Mesenchymal stem cell (in vitro differentiated cells and primary cell): ENCODE measurements at regions not wholly inside any gene's neighbourhood (a gene's known extent, or its start where the extent isn't known, plus 50 kb on each side); places are given as distances from the start of the nearest gene placed in this dataset.

Experiments used
- DNase-seq: peaks from one replicate; pipeline ENCODE4 v3.0.0-alpha.2; 2013
- H2AFZ ChIP-seq: one replicate; pipeline ENCODE4 v1.6.1; 2013; ENCODE audit warnings: low read depth, mild to moderate bottlenecking, control low read depth, inconsistent platforms, low read length, moderate library complexity
- H2AK5ac ChIP-seq: 2 replicates; pipeline ENCODE4 v1.6.1; 2013; ENCODE audit warnings: low read length, moderate library complexity, mild to moderate bottlenecking, inconsistent platforms; ENCODE audit not compliant: severe bottlenecking
- H2BK120ac ChIP-seq: one replicate; pipeline ENCODE4 v1.6.1; 2013; ENCODE audit warnings: low read depth, mild to moderate bottlenecking, inconsistent platforms, low read length, moderate library complexity
- H2BK12ac ChIP-seq, 2 experiments: one replicate each; pipeline ENCODE4 v1.6.1; 2013; ENCODE audit warnings: inconsistent platforms in 2 of 2, low read length in 2 of 2, mild to moderate bottlenecking in 2 of 2, moderate library complexity in 2 of 2, control low read depth in 1 of 2
- H2BK15ac ChIP-seq: one replicate; pipeline ENCODE4 v1.6.1; 2013; ENCODE audit warnings: mild to moderate bottlenecking, low read depth, inconsistent platforms; ENCODE audit not compliant: poor library complexity, severe bottlenecking
- H2BK5ac ChIP-seq: 2 replicates; pipeline ENCODE4 v1.6.1; 2013; ENCODE audit warnings: low read depth, mild to moderate bottlenecking, low read length, control low read depth, inconsistent platforms; ENCODE audit not compliant: poor library complexity, severe bottlenecking
- H3K14ac ChIP-seq, 2 experiments: one replicate each; pipeline ENCODE4 v1.6.1; 2013; ENCODE audit warnings: inconsistent platforms in 2 of 2, low read length in 2 of 2, control low read depth in 1 of 2, mild to moderate bottlenecking in 1 of 2, moderate library complexity in 1 of 2
- H3K18ac ChIP-seq, 2 experiments: one replicate each; pipeline ENCODE4 v1.6.1; 2013; ENCODE audit warnings: inconsistent platforms in 2 of 2, low read length in 2 of 2, control low read depth in 1 of 2, low read depth in 1 of 2, mild to moderate bottlenecking in 1 of 2
- H3K23ac ChIP-seq, 2 experiments: one replicate each; pipeline ENCODE4 v1.6.1; 2013; ENCODE audit warnings: inconsistent platforms in 2 of 2, low read length in 2 of 2, mild to moderate bottlenecking in 2 of 2, moderate library complexity in 2 of 2, control low read depth in 1 of 2
- H3K27ac ChIP-seq: 2 replicates; pipeline ENCODE4 v1.5.1; 2013; ENCODE audit warnings: mild to moderate bottlenecking, moderate library complexity, low read length, control low read depth, inconsistent platforms; ENCODE audit not compliant: poor library complexity, severe bottlenecking
- H3K27me3 ChIP-seq, 2 experiments: 2 replicates each; pipeline versions ENCODE4 v1.6.1 to v1.7.0; 2013; ENCODE audit warnings: low read length in 2 of 2, mild to moderate bottlenecking in 2 of 2, moderate library complexity in 2 of 2, control low read depth in 1 of 2, inconsistent platforms in 1 of 2; ENCODE audit not compliant: control insufficient read depth in 1 of 2, insufficient read depth in 1 of 2
- H3K36me3 ChIP-seq, 2 experiments: 2 replicates each; pipeline versions ENCODE4 v1.6.1 to v1.7.0; 2013; ENCODE audit warnings: low read length in 2 of 2, control low read depth in 1 of 2, inconsistent platforms in 1 of 2, low read depth in 1 of 2, mild to moderate bottlenecking in 1 of 2; ENCODE audit not compliant: insufficient read depth in 2 of 2, control insufficient read depth in 1 of 2
- H3K4ac ChIP-seq, 2 experiments: one replicate each; pipeline ENCODE4 v1.6.1; 2013; ENCODE audit warnings: inconsistent platforms in 2 of 2, low read length in 2 of 2, mild to moderate bottlenecking in 2 of 2, moderate library complexity in 2 of 2, control low read depth in 1 of 2, low read depth in 1 of 2
- H3K4me1 ChIP-seq: 2 replicates; pipeline ENCODE4 v1.6.1; 2013; ENCODE audit warnings: low read depth, low read length, control low read depth; ENCODE audit not compliant: control insufficient read depth, insufficient read depth
- H3K4me2 ChIP-seq: 2 replicates; pipeline ENCODE4 v1.6.1; 2013; ENCODE audit warnings: low read length, mild to moderate bottlenecking, inconsistent platforms; ENCODE audit not compliant: poor library complexity, severe bottlenecking
- H3K4me3 ChIP-seq, 2 experiments: 2 replicates each; pipeline versions ENCODE4 v1.5.1 to v1.7.0; 2013; ENCODE audit warnings: low read length in 2 of 2, mild to moderate bottlenecking in 2 of 2, control low read depth in 1 of 2, low read depth in 1 of 2; ENCODE audit not compliant: insufficient read depth in 1 of 2
- H3K79me1 ChIP-seq: replicated peaks from 2 replicates; pipeline ENCODE4 v1.6.1; 2013; ENCODE audit warnings: mild to moderate bottlenecking, control low read depth, low read length, inconsistent platforms; ENCODE audit not compliant: poor library complexity, severe bottlenecking
- H3K9ac ChIP-seq: 2 replicates; pipeline ENCODE4 v1.7.0; 2013; ENCODE audit warnings: mild to moderate bottlenecking, low read length, moderate library complexity
- H3K9me3 ChIP-seq: 2 replicates; pipeline ENCODE4 v1.7.0; 2013; ENCODE audit warnings: mild to moderate bottlenecking, low read length; ENCODE audit not compliant: control insufficient read depth
- H4K8ac ChIP-seq: one replicate; pipeline ENCODE4 v1.6.1; 2013; ENCODE audit warnings: inconsistent platforms, mild to moderate bottlenecking, low read length, moderate library complexity
- H4K91ac ChIP-seq: one replicate; pipeline ENCODE4 v1.6.1; 2013; ENCODE audit warnings: mild to moderate bottlenecking, low read length, inconsistent platforms
- WGBS: methylation state at CpG from one replicate; pipeline ENCODE4 v1.1.7; 2013; ENCODE audit warnings: mixed read lengths; 5-methylcytosine and 5-hydroxymethylcytosine counted together

- Histone ChIP-seq H2AK5ac (no peak overlapping the region), H3K23ac (no peak overlapping the region), H3K36me3 (no peaks in the 10 kb centered on the region), H3K27ac (no peak overlapping the region), H3K4me3 (no peak overlapping the region), H3K9ac (no peak overlapping the region), H3K27me3 (no peaks in the 10 kb centered on the region), H2AFZ (no peak overlapping the region), H3K79me1 (no peaks in the 10 kb centered on the region), H2BK5ac (no peak overlapping the region), H4K8ac (no peak overlapping the region), H3K9me3 (no peaks in the 10 kb centered on the region), H2BK120ac (no peak overlapping the region), H3K4me1 (no peaks in the 10 kb centered on the region), H3K4me2 (no peak overlapping the region), H3K4ac (no peak overlapping the region), H3K14ac (no peak overlapping the region), H4K91ac (no peak overlapping the region), H2BK15ac (no peak overlapping the region), H2BK12ac (no peak overlapping the region), H3K18ac (no peak overlapping the region)
- 59% methylated on average over 3 of the region's 3 CpGs for WGBS
- DNase-seq, result no peak
Observed at GRCh38 chr11:112790286-112790685, 170.9 kb upstream of the NCAM1 start.

DNA sequence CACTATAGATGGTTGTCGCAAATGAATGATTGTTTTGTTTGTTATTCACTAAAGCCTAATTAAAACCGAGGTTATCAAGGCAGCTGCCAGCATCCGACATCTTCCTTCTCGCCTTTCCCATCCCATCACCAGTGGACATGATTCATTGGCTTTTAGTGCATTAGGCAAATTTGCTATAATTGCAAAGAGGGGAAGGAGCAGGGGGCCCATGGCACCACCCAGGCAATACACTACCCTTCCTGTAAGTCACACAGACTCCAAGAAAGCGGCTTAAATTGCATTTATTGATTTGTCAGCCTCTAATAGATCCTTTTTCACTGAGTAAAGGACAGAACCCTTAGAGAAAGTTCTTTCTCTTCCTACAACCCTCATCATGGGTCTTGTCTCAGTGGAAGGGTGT lies 169.2 kb upstream of the NCAM1 start:
- Histone ChIP-seq H4K91ac (no peak overlapping the region), H3K36me3 (no peaks in the 10 kb centered on the region), H3K23ac (no peak overlapping the region), H3K4me3 (no peak overlapping the region), H3K18ac (no peak overlapping the region), H2BK120ac (no peak overlapping the region), H3K9me3 (no peaks in the 10 kb centered on the region), H4K8ac (no peak overlapping the region), H3K14ac (no peak overlapping the region), H3K4ac (no peak overlapping the region), H3K4me1 (no peaks in the 10 kb centered on the region), H3K9ac (no peak overlapping the region), H2AK5ac (no peak overlapping the region), H3K27me3 (no peaks in the 10 kb centered on the region), H2BK12ac (no peak overlapping the region), H3K4me2 (no peak overlapping the region), H2BK5ac (no peak overlapping the region), H3K27ac (no peak overlapping the region), H2AFZ (no peak overlapping the region), H2BK15ac (no peak overlapping the region), H3K79me1 (no peaks in the 10 kb centered on the region)
- DNase-seq, result no peak
- WGBS, result 82% methylated on average over 5 of the region's 5 CpGs

GRCh38 chr11:112793416-112793815 lies 167.8 kb upstream of the NCAM1 start:
- Histone ChIP-seq H3K36me3 (no peaks in the 10 kb centered on the region), H2BK120ac (no peak overlapping the region), H2BK15ac (no peak overlapping the region), H3K14ac (no peak overlapping the region), H3K23ac (no peak overlapping the region), H3K79me1 (no peaks in the 10 kb centered on the region), H4K8ac (no peak overlapping the region), H3K4me2 (no peak overlapping the region), H3K18ac (no peak overlapping the region), H2BK12ac (no peak overlapping the region), H2AK5ac (no peak overlapping the region), H3K4me3 (no peak overlapping the region), H3K27me3 (no peaks in the 10 kb centered on the region), H3K4me1 (no peaks in the 10 kb centered on the region), H3K4ac (no peak overlapping the region), H3K27ac (no peak overlapping the region), H4K91ac (no peak overlapping the region), H3K9me3 (no peaks in the 10 kb centered on the region), H3K9ac (no peak overlapping the region), H2BK5ac (no peak overlapping the region), H2AFZ (no peak overlapping the region)
- DNase-seq, result no peak
- 90% methylated on average over 1 of the region's 1 CpG for WGBS

DNA sequence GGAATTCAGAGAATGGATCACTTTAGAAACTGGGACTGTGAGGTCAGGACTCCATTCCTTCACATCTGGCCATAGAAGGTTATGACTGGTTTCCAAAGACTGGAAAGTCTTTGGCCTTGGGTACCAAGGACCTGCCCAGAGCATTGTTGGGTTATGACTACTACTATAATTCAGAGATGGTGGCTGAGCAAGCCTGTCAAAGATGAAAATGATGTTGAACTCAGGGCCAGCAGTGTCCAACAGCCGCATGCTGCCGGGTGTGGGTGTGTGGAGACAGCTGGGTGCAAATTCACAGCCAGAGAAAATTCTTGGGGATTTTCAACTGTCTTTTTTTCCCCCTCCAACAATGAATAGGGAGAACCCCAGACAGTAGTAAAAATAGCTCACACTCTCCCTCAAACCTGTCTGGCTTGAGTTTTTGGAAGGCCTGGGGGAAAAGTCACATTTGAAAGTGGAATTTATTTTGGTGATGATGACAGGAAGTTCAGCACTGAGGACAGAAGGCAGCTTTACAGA lies 166.8 kb upstream of the NCAM1 start:
- Histone ChIP-seq H2BK15ac (no peak overlapping the region), H2AFZ (no peak overlapping the region), H2BK120ac (no peak overlapping the region), H2AK5ac (no peak overlapping the region), H3K23ac (no peak overlapping the region), H3K79me1 (no peaks in the 10 kb centered on the region), H3K9ac (no peak overlapping the region), H3K4me3 (no peak overlapping the region), H3K9me3 (no peaks in the 10 kb centered on the region), H3K27me3 (peaks cover 0 to 5% of the 10 kb centered on the region in 2 experiments), H3K36me3 (no peaks in the 10 kb centered on the region), H3K4me1 (no peaks in the 10 kb centered on the region), H3K27ac (no peak overlapping the region), H3K4ac (no peak overlapping the region), H4K8ac (no peak overlapping the region), H2BK5ac (no peak overlapping the region), H3K4me2 (no peak overlapping the region), H3K14ac (no peak overlapping the region), H2BK12ac (no peak overlapping the region), H4K91ac (no peak overlapping the region), H3K18ac (no peak overlapping the region)
- DNase-seq, result no peak
- 79% methylated on average over 2 of the region's 2 CpGs for WGBS
